GM19035 (cell line): ENCODE measurements at regions not wholly inside any gene's neighbourhood (a gene's known extent, or its start where the extent isn't known, plus 50 kb on each side); places are given as distances from the start of the nearest gene placed in this dataset.

ENCODE experiments used
- ATAC-seq: cut with Tn5 transposase; IDR thresholded peaks from one replicate; pipeline ENCODE4 v1.9.1; 2021; ENCODE audit not compliant: unreplicated experiment

- no peak for ATAC-seq
These were observed 75.9 kb upstream of the DOCK9 start for GRCh38 chr13:99053636-99054233.

GRCh38 chr13:99055281-99055680 lies 77.4 kb upstream of the DOCK9 start:
- no peak for ATAC-seq

GRCh38 chr13:99055735-99056134 lies 77.9 kb upstream of the DOCK9 start:
- no peak for ATAC-seq

- ATAC-seq = no peak
These were observed 78.6 kb upstream of the DOCK9 start for GRCh38 chr13:99056381-99057014.

GRCh38 chr13:99057310-99057975 lies 79.6 kb upstream of the DOCK9 start:
- no peak for ATAC-seq

GRCh38 chr13:99058527-99059495 lies 80.9 kb upstream of the DOCK9 start:
- ATAC-seq = no peak

- ATAC-seq = no peak
These were observed 81.7 kb upstream of the DOCK9 start for GRCh38 chr13:99059498-99060075.

- ATAC-seq = no peak
These were observed 83.5 kb upstream of the DOCK9 start for GRCh38 chr13:99061411-99061810.

GRCh38 chr13:99062593-99062992 lies 84.7 kb upstream of the DOCK9 start:
- ATAC-seq = no peak

GRCh38 chr13:99063178-99063577 lies 85.3 kb upstream of the DOCK9 start:
- ATAC-seq = no peak

GRCh38 chr13:99063952-99064351 lies 86.1 kb upstream of the DOCK9 start:
- ATAC-seq = no peak

- no peak for ATAC-seq
These were observed 86.9 kb upstream of the DOCK9 start for GRCh38 chr13:99064624-99065234.

GRCh38 chr13:99065235-99066015 lies 87.6 kb upstream of the DOCK9 start:
- no peak for ATAC-seq

GRCh38 chr13:99066219-99066618 lies 88.4 kb upstream of the DOCK9 start:
- ATAC-seq = no peak

- no peak for ATAC-seq
These were observed 89.5 kb upstream of the DOCK9 start for GRCh38 chr13:99067159-99067985.

GRCh38 chr13:99071211-99071610 lies 93.3 kb upstream of the DOCK9 start:
- ATAC-seq = no peak

- no peak for ATAC-seq
These were observed 93.8 kb upstream of the DOCK9 start for GRCh38 chr13:99071666-99072065.

- ATAC-seq = no peak
These were observed 94.5 kb upstream of the DOCK9 start for GRCh38 chr13:99072356-99072755.

GRCh38 chr13:99072941-99073340 lies 95.1 kb upstream of the DOCK9 start:
- no peak for ATAC-seq
